Cardiac muscle cell (in vitro differentiated cells and primary cell): ENCODE measurements at regions not wholly inside any gene's neighbourhood (a gene's known extent, or its start where the extent isn't known, plus 50 kb on each side); places are given as distances from the start of the nearest gene placed in this dataset.

Source experiments
- DNase-seq, 2 donors: peaks; one replicate each; pipeline versions ENCODE4 v3.0.0 to v3.0.0-alpha.2; 2010 to 2017; ENCODE audit warnings: low read depth in 1 of 2, low spot score in 1 of 2
- H3K27ac ChIP-seq: fragments of 200-600 bp; sonication (generic); 2 replicates; pipeline ENCODE4 v1.5.1; 2016
- H3K27me3 ChIP-seq: fragments of 200-600 bp; sonication (generic); 2 replicates; pipeline ENCODE4 v1.6.0; 2016; ENCODE audit warnings: control low read depth
- H3K36me3 ChIP-seq: fragments of 200-600 bp; sonication (generic); 2 replicates; pipeline ENCODE4 v1.5.1; 2016; ENCODE audit warnings: control low read depth
- H3K4me1 ChIP-seq: fragments of 200-600 bp; sonication (generic); 2 replicates; pipeline ENCODE4 v1.8.1; 2017; ENCODE audit warnings: low read depth, mild to moderate bottlenecking, mixed run types
- H3K4me3 ChIP-seq: fragments of 200-600 bp; sonication (generic); 2 replicates; pipeline ENCODE4 v1.5.1; 2016; ENCODE audit warnings: mild to moderate bottlenecking
- H3K9me3 ChIP-seq: fragments of 200-600 bp; sonication (generic); 2 replicates; pipeline ENCODE4 v1.5.1; 2017; ENCODE audit warnings: low read depth, mild to moderate bottlenecking, control low read depth
- CTCF ChIP-seq: IDR thresholded peaks from 2 replicates; pipeline ENCODE4 v1.5.1; 2012; ENCODE audit warnings: low read depth, mild to moderate bottlenecking, low read length

GRCh38 chr6:90346729-90347128 is 50.1 kb upstream of the BACH2 start:
- Histone ChIP-seq H3K4me3 (no peak overlapping the region), H3K9me3 (no peaks in the 10 kb centered on the region), H3K36me3 (no peaks in the 10 kb centered on the region), H3K27me3 (no peaks in the 10 kb centered on the region), H3K27ac (no peak overlapping the region), H3K4me1 (peaks cover 12% of the 10 kb centered on the region)
- no peak for TF ChIP-seq CTCF
- DNase-seq, result no peak
